Skeletal muscle tissue (tissue), 3 donors: ENCODE measurements at regions not wholly inside any gene's neighbourhood (a gene's known extent, or its start where the extent isn't known, plus 50 kb on each side); places are given as distances from the start of the nearest gene placed in this dataset.

ENCODE experiments used
- H3K27ac ChIP-seq: one replicate; pipeline ENCODE4 v1.7.0; 2013; ENCODE audit warnings: mild to moderate bottlenecking, low read depth, low read length, inconsistent platforms
- H3K27me3 ChIP-seq, 3 donors: one replicate each; pipeline ENCODE4 v1.7.0; 2013; ENCODE audit warnings: low read length in 3 of 3; ENCODE audit not compliant: control insufficient read depth in 3 of 3, insufficient read depth in 3 of 3
- H3K36me3 ChIP-seq, 3 donors: one replicate each; pipeline ENCODE4 v1.7.0; 2013; ENCODE audit warnings: low read length in 3 of 3; ENCODE audit not compliant: control insufficient read depth in 3 of 3, insufficient read depth in 3 of 3
- H3K4me1 ChIP-seq, 3 donors: one replicate each; pipeline ENCODE4 v1.7.0; 2013; ENCODE audit warnings: low read length in 3 of 3, mild to moderate bottlenecking in 3 of 3; ENCODE audit not compliant: control insufficient read depth in 3 of 3, insufficient read depth in 3 of 3
- H3K4me3 ChIP-seq, 3 donors: one replicate each; pipeline ENCODE4 v1.7.0; 2013; ENCODE audit warnings: low read length in 3 of 3
- H3K9ac ChIP-seq, 3 donors: one replicate each; pipeline ENCODE4 v1.7.0; 2013; ENCODE audit warnings: low read length in 3 of 3, mild to moderate bottlenecking in 3 of 3, moderate library complexity in 2 of 3, low read depth in 1 of 3
- H3K9me3 ChIP-seq, 3 donors: one replicate each; pipeline ENCODE4 v1.7.0; 2013; ENCODE audit warnings: low read length in 3 of 3; ENCODE audit not compliant: control insufficient read depth in 3 of 3
- donor health status: Osteomylitis.

GRCh38 chr7:30231271-30231670, 53.1 kb upstream of the ZNRF2 start:
- no peak overlapping the region for H3K27ac ChIP-seq
- no peaks in the 10 kb centered on the region for H3K9me3 ChIP-seq
- no peaks in the 10 kb centered on the region for H3K27me3 ChIP-seq
- H3K9ac ChIP-seq = no peak overlapping the region
- H3K4me1 ChIP-seq = peaks cover 6 to 8% (median 7%) of the 10 kb centered on the region in 3 donors
- H3K36me3 ChIP-seq = no peaks in the 10 kb centered on the region
- no peak overlapping the region for H3K4me3 ChIP-seq

GRCh38 chr7:30232391-30232790, 52.0 kb upstream of the ZNRF2 start:
- no peaks in the 10 kb centered on the region for H3K27me3 ChIP-seq
- H3K4me3 ChIP-seq = no peak overlapping the region
- H3K4me1 ChIP-seq = no peaks in the 10 kb centered on the region
- no peaks in the 10 kb centered on the region for H3K36me3 ChIP-seq
- H3K9ac ChIP-seq = no peak overlapping the region
- H3K9me3 ChIP-seq = no peaks in the 10 kb centered on the region
- no peak overlapping the region for H3K27ac ChIP-seq
